ENCODE measurements at regions not wholly inside any gene's neighbourhood (a gene's known extent, or its start where the extent isn't known, plus 50 kb on each side); places are given as distances from the start of the nearest gene placed in this dataset.

DNA sequence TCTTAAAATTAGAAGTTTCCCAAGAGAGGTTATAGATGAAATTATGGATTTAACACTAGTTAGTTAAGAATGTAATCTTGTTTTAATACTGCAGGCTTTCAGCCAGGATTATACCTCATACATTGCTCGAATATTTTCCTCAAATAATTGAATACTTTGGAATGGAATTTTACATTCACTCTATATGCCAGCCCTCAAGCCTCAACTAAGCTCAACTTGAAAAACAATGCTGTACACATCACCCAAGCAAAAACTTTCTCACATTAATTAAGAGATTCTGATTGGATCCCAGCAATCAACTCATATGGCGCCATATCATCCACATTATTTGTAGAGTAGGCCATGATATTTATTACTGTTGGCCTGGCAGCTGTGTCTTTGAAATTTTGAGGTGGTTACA, 710.7 kb upstream of the ADAMTS5 start:
- TF ChIP-seq, protein P1, sequence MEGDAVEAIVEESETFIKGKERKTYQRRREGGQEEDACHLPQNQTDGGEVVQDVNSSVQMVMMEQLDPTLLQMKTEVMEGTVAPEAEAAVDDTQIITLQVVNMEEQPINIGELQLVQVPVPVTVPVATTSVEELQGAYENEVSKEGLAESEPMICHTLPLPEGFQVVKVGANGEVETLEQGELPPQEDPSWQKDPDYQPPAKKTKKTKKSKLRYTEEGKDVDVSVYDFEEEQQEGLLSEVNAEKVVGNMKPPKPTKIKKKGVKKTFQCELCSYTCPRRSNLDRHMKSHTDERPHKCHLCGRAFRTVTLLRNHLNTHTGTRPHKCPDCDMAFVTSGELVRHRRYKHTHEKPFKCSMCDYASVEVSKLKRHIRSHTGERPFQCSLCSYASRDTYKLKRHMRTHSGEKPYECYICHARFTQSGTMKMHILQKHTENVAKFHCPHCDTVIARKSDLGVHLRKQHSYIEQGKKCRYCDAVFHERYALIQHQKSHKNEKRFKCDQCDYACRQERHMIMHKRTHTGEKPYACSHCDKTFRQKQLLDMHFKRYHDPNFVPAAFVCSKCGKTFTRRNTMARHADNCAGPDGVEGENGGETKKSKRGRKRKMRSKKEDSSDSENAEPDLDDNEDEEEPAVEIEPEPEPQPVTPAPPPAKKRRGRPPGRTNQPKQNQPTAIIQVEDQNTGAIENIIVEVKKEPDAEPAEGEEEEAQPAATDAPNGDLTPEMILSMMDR (conservative IDR thresholded peaks at IDR 0.05; ENCODE audit: low read length), result no peak
- no peak for TF ChIP-seq EZH2phosphoT487 (IDR thresholded peaks at IDR 0.05; ENCODE audit: borderline replicate concordance)

All from Loucy (cell line).